Hepatocyte (in vitro differentiated cells): ENCODE measurements at regions not wholly inside any gene's neighbourhood (a gene's known extent, or its start where the extent isn't known, plus 50 kb on each side); places are given as distances from the start of the nearest gene placed in this dataset.

Experiments used
- DNase-seq: peaks from one replicate; pipeline ENCODE4 v3.0.0-alpha.2; 2016; ENCODE audit warnings: low spot score
- H2AFZ ChIP-seq: fragments of 200-600 bp; sonication (generic); 2 replicates; pipeline ENCODE4 v1.6.0; 2016; ENCODE audit warnings: antibody characterized with exemption, mild to moderate bottlenecking
- H3K27ac ChIP-seq: fragments of 200-600 bp; sonication (generic); 2 replicates; pipeline ENCODE4 v1.5.1; 2016; ENCODE audit warnings: mild to moderate bottlenecking
- H3K27me3 ChIP-seq: fragments of 200-600 bp; sonication (generic); 2 replicates; pipeline ENCODE4 v1.6.1; 2016
- H3K36me3 ChIP-seq: fragments of 200-600 bp; sonication (generic); replicated peaks from 2 replicates; pipeline ENCODE4 v1.5.1; 2016; ENCODE audit warnings: low read depth; ENCODE audit not compliant: insufficient read depth
- H3K4me1 ChIP-seq: fragments of 200-600 bp; sonication (generic); 2 replicates; pipeline ENCODE4 v1.5.1; 2016; ENCODE audit warnings: mild to moderate bottlenecking, moderate library complexity; ENCODE audit not compliant: insufficient read depth
- H3K4me2 ChIP-seq: fragments of 200-600 bp; sonication (generic); 2 replicates; pipeline ENCODE4 v1.6.0; 2016
- H3K4me3 ChIP-seq: fragments of 200-600 bp; sonication (generic); 2 replicates; pipeline ENCODE4 v1.5.1; 2016; ENCODE audit warnings: mild to moderate bottlenecking
- H3K79me2 ChIP-seq: fragments of 200-600 bp; sonication (generic); 2 replicates; pipeline ENCODE4 v1.6.0; 2017; ENCODE audit warnings: mild to moderate bottlenecking
- H3K9me2 ChIP-seq: fragments of 200-600 bp; sonication (generic); replicated peaks from 2 replicates; pipeline ENCODE4 v1.6.0; 2017; ENCODE audit warnings: mild to moderate bottlenecking; ENCODE audit not compliant: insufficient read depth
- H3K9me3 ChIP-seq: fragments of 200-600 bp; sonication (generic); 2 replicates; pipeline ENCODE4 v1.5.1; 2016; ENCODE audit warnings: low read depth, mild to moderate bottlenecking
- H4K20me1 ChIP-seq: fragments of 200-600 bp; sonication (generic); 2 replicates; pipeline ENCODE4 v1.6.0; 2016; ENCODE audit warnings: mild to moderate bottlenecking; ENCODE audit not compliant: insufficient read depth, poor library complexity, severe bottlenecking
- CTCF ChIP-seq: fragments of 200-600 bp; sonication (generic); IDR thresholded peaks from 2 replicates; pipeline ENCODE4 v1.5.1; 2016; ENCODE audit warnings: antibody characterized with exemption, mild to moderate bottlenecking; ENCODE audit not compliant: poor library complexity
- EZH2 ChIP-seq: fragments of 200-600 bp; sonication (generic); IDR thresholded peaks from 2 replicates; pipeline ENCODE4 v1.6.1; 2016; ENCODE audit warnings: antibody characterized with exemption, mild to moderate bottlenecking, borderline replicate concordance
- EZH2phosphoT487 ChIP-seq: fragments of 200-600 bp; sonication (generic); IDR thresholded peaks from one replicate; pipeline ENCODE4 v1.6.1; 2018; ENCODE audit warnings: antibody characterized with exemption, mild to moderate bottlenecking, low read depth, moderate library complexity; ENCODE audit not compliant: unreplicated experiment, severe bottlenecking
- WGBS: methylation state at CpG from one replicate; pipeline ENCODE4 v1.1.6; 2016; ENCODE audit warnings: low lambda C conversion rate; ENCODE audit errors: missing lambda C conversion rate; 5-methylcytosine and 5-hydroxymethylcytosine counted together

- Histone ChIP-seq H4K20me1 (no peaks in the 10 kb centered on the region), H3K4me2 (no peak overlapping the region), H2AFZ (no peak overlapping the region), H3K36me3 (no peaks in the 10 kb centered on the region), H3K79me2 (no peaks in the 10 kb centered on the region), H3K9me3 (no peaks in the 10 kb centered on the region), H3K4me1 (no peaks in the 10 kb centered on the region), H3K4me3 (no peak overlapping the region), H3K27ac (no peak overlapping the region), H3K9me2 (no peaks in the 10 kb centered on the region), H3K27me3 (no peaks in the 10 kb centered on the region)
- WGBS, result 91% methylated on average over 5 of the region's 5 CpGs
- TF ChIP-seq EZH2 (no peak), CTCF (no peak), EZH2phosphoT487 (no peak)
- DNase-seq, result no peak
Measured at GRCh38 chr2:145916799-145917198, 1396.9 kb upstream of the ZEB2 start.

GRCh38 chr2:145914716-145915115, 1394.8 kb upstream of the ZEB2 start:
- no peaks in the 10 kb centered on the region for H4K20me1 ChIP-seq
- no peak overlapping the region for H3K27ac ChIP-seq
- no peaks in the 10 kb centered on the region for H3K36me3 ChIP-seq
- no peak for DNase-seq
- H3K9me2 ChIP-seq, result no peaks in the 10 kb centered on the region
- H3K27me3 ChIP-seq, result no peaks in the 10 kb centered on the region
- H3K9me3 ChIP-seq, result no peaks in the 10 kb centered on the region
- H3K4me1 ChIP-seq, result no peaks in the 10 kb centered on the region
- no peaks in the 10 kb centered on the region for H3K79me2 ChIP-seq
- WGBS, result 74% methylated on average over 4 of the region's 4 CpGs
- H2AFZ ChIP-seq, result no peak overlapping the region
- TF ChIP-seq CTCF (no peak), EZH2phosphoT487 (no peak), EZH2 (no peak)
- no peak overlapping the region for H3K4me2 ChIP-seq
- no peak overlapping the region for H3K4me3 ChIP-seq

- Histone ChIP-seq H3K4me2 (no peak overlapping the region), H3K4me3 (no peak overlapping the region), H3K27me3 (no peaks in the 10 kb centered on the region), H3K79me2 (no peaks in the 10 kb centered on the region), H3K9me2 (no peaks in the 10 kb centered on the region), H3K9me3 (no peaks in the 10 kb centered on the region), H4K20me1 (no peaks in the 10 kb centered on the region), H3K27ac (no peak overlapping the region), H3K36me3 (no peaks in the 10 kb centered on the region), H3K4me1 (no peaks in the 10 kb centered on the region), H2AFZ (no peak overlapping the region)
- no peak for DNase-seq
- no peak for TF ChIP-seq EZH2
- TF ChIP-seq CTCF, result no peak
- TF ChIP-seq EZH2phosphoT487, result no peak
- WGBS, result 81% methylated on average over 4 of the region's 4 CpGs
Measured at GRCh38 chr2:145910416-145910815, 1390.5 kb upstream of the ZEB2 start.

GRCh38 chr2:145909766-145910165, 1389.8 kb upstream of the ZEB2 start:
- TF ChIP-seq EZH2, result no peak
- no peak for TF ChIP-seq CTCF
- TF ChIP-seq EZH2phosphoT487, result no peak
- Histone ChIP-seq H3K4me1 (no peaks in the 10 kb centered on the region), H3K4me3 (no peak overlapping the region), H2AFZ (no peak overlapping the region), H3K9me2 (no peaks in the 10 kb centered on the region), H3K79me2 (no peaks in the 10 kb centered on the region), H3K4me2 (no peak overlapping the region), H4K20me1 (no peaks in the 10 kb centered on the region), H3K9me3 (no peaks in the 10 kb centered on the region), H3K27me3 (no peaks in the 10 kb centered on the region), H3K27ac (no peak overlapping the region), H3K36me3 (no peaks in the 10 kb centered on the region)
- no peak for DNase-seq
